ENCODE measurements at regions not wholly inside any gene's neighbourhood (a gene's known extent, or its start where the extent isn't known, plus 50 kb on each side); places are given as distances from the start of the nearest gene placed in this dataset.

GRCh38 chr14:76636602-76637001, 124.7 kb upstream of the VASH1 start:
- no peak for ATAC-seq
- Histone ChIP-seq H3K4me3 (no peak overlapping the region), H3K9me3 (peaks cover 0 to 9% (median 0%) of the 10 kb centered on the region in 11 donors), H3K27ac (no peak overlapping the region), H3K27me3 (no peaks in the 10 kb centered on the region), H3K36me3 (no peaks in the 10 kb centered on the region), H3K4me1 (peaks cover 0 to 5% (median 0%) of the 10 kb centered on the region in 9 donors)
- TF ChIP-seq CTCF (IDR thresholded peaks at IDR 0.05) = no peak
- intact Hi-C loops (cut with DNase I) = no loop called here
- no peak for DNase-seq

- no peak for TF ChIP-seq CTCF (IDR thresholded peaks at IDR 0.05)
- H3K27ac ChIP-seq = no peak overlapping the region
- intact Hi-C loops (cut with DNase I) = no loop called here
- peaks cover 0 to 7% (median 0%) of the 10 kb centered on the region in 9 donors for H3K4me1 ChIP-seq
- H3K27me3 ChIP-seq = no peaks in the 10 kb centered on the region
- DNase-seq = no peak
- H3K4me3 ChIP-seq = no peak overlapping the region
- ATAC-seq = no peak
- WGBS, 2 donors = 87% methylated on average over 3 of the region's 3 CpGs
- no peaks in the 10 kb centered on the region for H3K36me3 ChIP-seq
- peaks cover 0 to 9% (median 0%) of the 10 kb centered on the region in 11 donors for H3K9me3 ChIP-seq
Observed at GRCh38 chr14:76638841-76639240, 122.4 kb upstream of the VASH1 start.

GRCh38 chr14:76639606-76640229, 121.5 kb upstream of the VASH1 start:
- H3K27me3 ChIP-seq = no peaks in the 10 kb centered on the region
- intact Hi-C loops (cut with DNase I) = loop anchor here in 5 of 10 donors (5.0 to 10.0 kb wide), 5 partner anchors 127 to 587 kb away; no protein-coding TSS in a partner anchor
- peaks cover 0 to 7% (median 0%) of the 10 kb centered on the region in 9 donors for H3K4me1 ChIP-seq
- peaks cover 0 to 9% (median 0%) of the 10 kb centered on the region in 11 donors for H3K9me3 ChIP-seq
- DNase-seq (no peak), ATAC-seq (peak in 1 of 8 donors; percentile 33)
- H3K36me3 ChIP-seq = no peaks in the 10 kb centered on the region
- TF ChIP-seq CTCF (IDR thresholded peaks at IDR 0.05) = no peak
- H3K27ac ChIP-seq = no peak overlapping the region
- H3K4me3 ChIP-seq = no peak overlapping the region
- 68 to 92% methylated on average over 5 to 6 of the region's 6 CpGs for WGBS, 2 donors

GRCh38 chr14:76640923-76641395, 120.3 kb upstream of the VASH1 start:
- no peak for TF ChIP-seq CTCF (IDR thresholded peaks at IDR 0.05)
- intact Hi-C loops (cut with DNase I) = loop anchor here in 5 of 10 donors (5.0 to 10.0 kb wide), 5 partner anchors 129 to 589 kb away; no protein-coding TSS in a partner anchor
- Histone ChIP-seq H3K4me3 (no peak overlapping the region), H3K9me3 (peaks cover 0 to 9% (median 0%) of the 10 kb centered on the region in 11 donors), H3K27me3 (no peaks in the 10 kb centered on the region), H3K27ac (no peak overlapping the region), H3K36me3 (no peaks in the 10 kb centered on the region), H3K4me1 (peaks cover 0 to 7% (median 0%) of the 10 kb centered on the region in 9 donors)
- DNase-seq = no peak
- ATAC-seq = peak in 7 of 8 donors; percentile 53 to 80 (median 65)
- WGBS, 2 donors = 68 to 71% methylated on average over 1 of the region's 1 CpG
